ENCODE measurements at regions not wholly inside any gene's neighbourhood (a gene's known extent, or its start where the extent isn't known, plus 50 kb on each side); places are given as distances from the start of the nearest gene placed in this dataset.
"Not testable (repeated sequence)": the region's sequence is repeated elsewhere in the genome, so short reads cannot be mapped to it uniquely, and the experiment has no call there.

GRCh38 chr17:54339731-54340130 is 517.0 kb downstream of the KIF2B start:
- ATAC-seq: no peak

DNA sequence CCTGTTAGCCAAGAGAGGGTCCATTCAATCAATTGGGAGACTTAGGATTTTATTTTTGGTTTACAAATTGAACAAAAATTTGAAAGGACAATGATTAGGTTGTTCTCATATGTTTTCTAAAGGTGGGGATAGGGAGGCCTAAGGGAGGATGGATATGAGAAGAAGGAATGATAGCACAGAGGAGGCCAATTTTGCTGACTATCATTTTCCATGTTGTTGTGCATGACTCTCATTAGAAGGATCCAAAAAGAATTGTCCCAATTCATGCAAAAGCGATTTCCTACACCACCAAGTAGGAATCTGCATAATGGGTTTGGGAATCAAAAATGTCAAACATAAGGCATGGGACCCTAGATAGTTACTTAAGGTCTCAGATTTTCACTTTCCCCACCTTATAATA is 524.8 kb downstream of the KIF2B start:
- ATAC-seq (no peak), DNase-seq (ENCODE audit: low spot score) (no peak)

More at GRCh38 chr17:54339731-54340130, 517.0 kb downstream of the KIF2B start:
- no peak for DNase-seq (ENCODE audit: low spot score)

DNA sequence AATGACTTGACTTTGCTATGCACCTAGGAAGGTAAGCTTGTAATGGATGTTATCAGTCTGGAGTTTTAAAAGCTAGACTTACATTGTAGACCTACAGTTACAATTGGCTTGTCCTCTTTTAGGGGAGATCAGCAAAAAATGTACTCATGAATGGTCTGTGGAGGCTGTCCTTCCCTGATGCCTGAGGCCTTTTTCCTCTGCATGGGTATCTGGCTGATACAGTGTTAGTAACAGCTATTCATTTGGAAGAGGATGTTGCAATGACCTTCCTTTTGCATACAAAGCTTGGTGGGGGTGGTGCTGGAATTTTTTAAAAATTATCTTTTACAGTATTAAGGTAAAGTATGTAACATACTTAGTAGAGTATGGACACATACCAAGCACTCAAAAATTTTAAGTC is 525.5 kb downstream of the KIF2B start:
- ATAC-seq (no peak), DNase-seq (ENCODE audit: low spot score) (no peak)

DNA sequence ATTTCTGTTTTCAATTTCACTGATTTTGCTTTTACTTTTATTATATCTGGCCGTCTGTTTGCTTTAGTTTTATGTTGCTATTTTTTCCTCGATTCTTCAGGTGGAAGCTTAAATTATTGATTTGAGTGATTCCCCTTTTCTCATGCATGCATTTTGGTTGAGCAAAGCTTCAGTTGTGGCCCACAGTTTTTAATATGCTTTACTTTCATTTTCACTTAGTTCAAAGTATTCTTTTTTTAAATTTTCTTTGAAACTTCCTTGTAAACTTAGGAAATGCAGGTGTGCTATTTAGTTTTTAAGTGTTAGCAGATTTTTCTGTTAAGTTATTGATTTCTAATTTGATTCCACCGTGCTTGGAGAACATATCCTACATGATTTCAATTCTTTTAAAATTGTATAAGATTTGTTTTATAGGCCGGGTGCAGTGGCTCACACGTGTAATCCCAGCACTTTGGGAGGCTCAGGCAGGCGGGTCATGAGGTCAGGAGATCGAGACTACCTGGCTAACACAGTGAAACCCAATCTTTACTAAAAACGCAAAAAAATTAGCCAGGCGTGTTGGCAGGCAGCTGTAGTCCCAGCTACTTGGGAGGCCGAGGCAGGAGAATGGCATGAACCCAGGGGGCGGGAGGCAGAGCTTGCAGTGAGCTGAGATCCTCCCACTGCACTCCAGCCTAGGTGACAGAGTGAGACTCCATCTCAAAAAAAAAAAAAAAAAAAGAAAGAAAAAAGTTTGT is 531.2 kb downstream of the KIF2B start:
- no peak for ATAC-seq

DNA sequence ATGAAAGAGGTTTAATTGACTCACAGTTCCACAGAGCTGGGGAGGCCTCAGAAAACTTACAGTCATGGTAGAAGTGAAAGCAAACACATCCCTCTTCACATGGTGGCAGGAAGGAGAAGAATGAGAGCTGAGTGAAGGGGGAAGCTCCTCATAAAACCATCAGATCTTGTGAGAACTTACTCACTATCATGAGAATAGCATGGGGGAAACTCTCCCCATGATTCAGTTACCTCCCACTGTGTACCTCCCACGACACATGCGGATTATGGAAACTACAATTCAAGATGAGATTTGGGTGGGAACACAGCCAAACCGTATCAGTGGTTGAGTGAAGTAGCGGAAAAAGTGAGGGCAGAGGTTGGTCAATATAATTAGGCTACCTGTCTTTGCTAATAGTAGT is 538.3 kb downstream of the KIF2B start:
- not testable (repeated sequence) for ATAC-seq; DNase-seq (ENCODE audit: low spot score)

More for the DNA sequence above, 531.2 kb downstream of the KIF2B start:
- DNase-seq (ENCODE audit: low spot score): no peak

GRCh38 chr17:54368906-54369305 is 531.7 kb upstream of the TOM1L1 start:
- ATAC-seq: no peak
- no peak for DNase-seq (ENCODE audit: low spot score)

- DNase-seq (ENCODE audit: low spot score): no peak
- ATAC-seq: no peak
Measured at GRCh38 chr17:54372069-54372749, 528.4 kb upstream of the TOM1L1 start.

DNA sequence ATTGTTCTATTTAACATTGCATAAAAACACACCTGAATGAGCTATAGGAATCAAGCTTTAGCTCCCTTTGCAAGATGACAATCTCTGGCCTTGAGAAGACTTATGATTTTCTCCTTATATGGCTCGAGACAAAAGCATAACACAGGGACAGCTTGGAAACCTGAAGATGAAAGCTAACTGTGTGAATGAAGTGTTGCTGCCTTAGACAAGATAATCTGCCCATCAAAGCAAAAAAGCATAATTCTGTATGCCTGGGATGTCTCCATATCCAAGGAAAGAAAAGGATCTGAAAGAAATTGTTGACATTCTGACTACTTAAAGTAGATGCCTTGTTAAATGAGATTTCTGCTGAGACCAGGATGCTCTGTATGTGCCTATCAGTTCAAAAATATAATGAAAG is 526.7 kb upstream of the TOM1L1 start:
- ATAC-seq (no peak), DNase-seq (ENCODE audit: low spot score) (no peak)

DNA sequence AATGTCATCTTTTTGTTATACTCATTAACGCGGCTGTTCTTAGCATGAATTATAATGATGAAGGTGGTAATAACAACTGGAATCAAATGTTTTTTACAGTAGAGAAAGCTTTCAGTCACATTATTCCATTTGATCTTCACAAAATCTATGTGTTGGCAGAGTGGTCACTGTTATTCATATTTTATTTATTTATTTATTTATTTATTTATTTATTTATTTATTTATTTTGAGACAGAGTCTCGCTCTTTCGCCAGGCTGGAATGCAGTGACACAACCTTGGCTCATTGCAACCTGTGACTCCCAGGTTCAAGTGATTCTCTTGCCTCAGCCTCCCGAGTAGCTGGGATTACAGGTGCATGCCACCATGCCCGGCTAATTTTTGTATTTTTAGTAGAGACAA is 524.2 kb upstream of the TOM1L1 start:
- not testable (repeated sequence) for ATAC-seq; DNase-seq (ENCODE audit: low spot score)

DNA sequence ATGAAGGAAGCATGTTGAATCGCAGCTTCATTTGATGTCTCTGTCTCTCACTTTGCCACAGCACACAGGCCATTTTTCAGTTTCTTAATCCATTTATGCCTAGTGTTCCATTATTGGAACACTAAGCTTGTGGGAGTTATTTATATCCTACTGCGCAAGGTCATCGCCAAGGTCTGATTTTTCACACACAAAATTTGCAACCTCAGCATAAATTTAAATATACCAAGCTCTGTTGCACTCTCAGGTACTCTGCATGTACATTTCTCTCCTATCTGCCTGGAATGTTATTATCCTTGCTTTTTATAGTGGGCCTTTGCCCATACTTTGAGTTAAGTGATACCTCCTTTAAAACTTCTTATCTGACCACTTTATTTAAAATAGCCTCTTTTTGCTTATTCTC is 519.2 kb upstream of the TOM1L1 start:
- DNase-seq (ENCODE audit: low spot score) (no peak), ATAC-seq (no peak)

DNA sequence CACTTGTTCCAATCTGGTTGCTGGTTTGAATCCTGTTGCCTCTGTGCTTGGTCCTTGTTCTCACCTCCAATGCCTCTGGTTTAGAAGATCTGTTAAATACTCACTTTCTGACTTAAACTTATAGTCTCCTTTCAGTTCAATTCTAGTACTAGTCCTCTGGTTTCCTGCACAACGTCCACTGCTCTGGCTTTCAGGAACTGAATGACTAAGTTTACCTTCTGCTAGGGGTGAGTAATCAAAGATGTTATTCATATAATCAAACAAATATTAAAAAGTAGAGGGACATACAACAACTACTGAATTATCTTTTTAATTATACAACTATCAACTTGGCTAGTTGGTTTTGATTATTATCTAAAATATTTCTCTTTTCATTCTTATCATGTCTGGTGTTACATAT is 496.4 kb upstream of the TOM1L1 start:
- DNase-seq (ENCODE audit: low spot score) (no peak), ATAC-seq (no peak)

DNA sequence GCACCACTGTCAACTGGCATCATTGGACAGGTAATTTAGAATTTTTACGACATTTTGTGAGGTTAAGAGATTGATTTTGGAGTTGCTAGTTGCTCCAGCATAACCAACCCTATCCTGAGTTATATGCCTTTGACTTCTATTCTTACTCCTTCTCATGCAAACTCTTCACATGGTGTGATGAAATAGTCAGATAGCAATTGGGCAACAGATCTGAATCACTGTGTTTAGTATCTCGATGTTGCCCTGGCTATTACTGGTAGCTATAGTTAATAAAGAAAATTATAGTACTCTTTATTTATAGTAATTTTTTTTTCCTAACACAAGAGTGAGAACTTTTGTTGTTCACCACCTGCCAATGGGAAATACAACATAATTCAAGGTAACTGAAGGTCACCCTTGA is 494.8 kb upstream of the TOM1L1 start:
- ATAC-seq: no peak
- DNase-seq (ENCODE audit: low spot score): no peak

DNA sequence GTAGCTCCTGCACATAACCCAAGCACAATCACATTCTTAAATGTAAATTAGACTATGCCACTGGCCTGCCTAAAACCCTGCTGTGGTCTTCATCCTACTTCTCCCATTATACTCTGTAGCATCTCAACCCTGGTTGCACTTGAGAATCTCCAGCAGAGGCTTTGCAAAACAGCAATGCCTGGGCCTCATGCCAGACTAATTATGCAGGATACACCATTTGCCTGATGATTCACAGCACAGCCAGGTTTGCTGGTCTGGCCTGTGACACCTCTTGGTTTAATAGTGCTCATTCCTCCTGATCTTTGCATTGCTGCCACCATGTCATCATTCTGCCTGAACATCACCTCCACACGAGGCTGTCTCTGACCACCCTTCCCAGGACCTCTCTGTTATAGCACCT is 491.9 kb upstream of the TOM1L1 start:
- DNase-seq (ENCODE audit: low spot score) (no peak), ATAC-seq (no peak)

GRCh38 chr17:54418467-54418866 is 482.2 kb upstream of the TOM1L1 start:
- no peak for ATAC-seq
- no peak for DNase-seq (ENCODE audit: low spot score)

DNA sequence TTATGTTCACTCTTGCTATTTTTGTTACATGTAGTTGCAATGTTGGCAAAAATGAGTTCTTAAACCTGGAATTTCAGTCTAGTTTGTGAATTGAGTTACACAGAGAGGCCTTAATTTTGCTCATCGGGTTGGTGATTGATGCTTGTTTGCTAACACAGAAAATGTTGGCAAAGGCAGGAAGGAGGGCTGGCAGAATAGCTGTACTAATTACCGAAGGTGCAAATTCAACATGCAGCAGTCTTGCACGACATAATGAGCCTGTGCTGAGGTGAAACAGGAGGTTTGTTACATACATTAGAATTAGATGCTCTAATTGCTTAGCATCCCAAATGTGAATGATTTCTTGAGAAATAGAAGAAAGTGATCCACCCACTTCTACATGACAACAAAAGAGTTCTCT is 475.0 kb upstream of the TOM1L1 start:
- no peak for ATAC-seq
- no peak for DNase-seq (ENCODE audit: low spot score)

- peak; percentile 53 for ATAC-seq
- no peak for DNase-seq (ENCODE audit: low spot score)
Measured at GRCh38 chr17:54426296-54426886, 474.3 kb upstream of the TOM1L1 start.

- ATAC-seq: no peak
- DNase-seq (ENCODE audit: low spot score): no peak
Measured at GRCh38 chr17:54435966-54436365, 464.7 kb upstream of the TOM1L1 start.

DNA sequence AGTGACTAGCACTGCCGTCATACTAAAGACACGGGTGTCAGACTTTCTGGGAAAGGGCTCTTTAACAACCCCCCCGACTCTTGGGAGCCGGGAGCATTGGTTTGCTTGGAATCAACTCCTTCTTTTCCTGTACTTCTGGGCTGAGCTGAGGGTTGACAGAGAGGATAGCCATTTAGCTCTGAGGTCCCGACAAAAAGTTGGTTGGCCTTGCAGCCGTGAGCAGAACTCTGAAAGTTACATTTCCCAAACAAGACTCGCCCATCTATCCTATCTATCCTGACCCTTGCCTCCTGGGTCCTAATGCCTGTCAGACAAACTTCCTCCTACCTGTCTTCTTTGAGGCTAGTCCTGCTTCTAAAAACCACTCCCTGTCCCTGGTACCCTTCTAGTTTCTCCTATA is 460.8 kb upstream of the TOM1L1 start:
- ATAC-seq (no peak), DNase-seq (ENCODE audit: low spot score) (no peak)

DNA sequence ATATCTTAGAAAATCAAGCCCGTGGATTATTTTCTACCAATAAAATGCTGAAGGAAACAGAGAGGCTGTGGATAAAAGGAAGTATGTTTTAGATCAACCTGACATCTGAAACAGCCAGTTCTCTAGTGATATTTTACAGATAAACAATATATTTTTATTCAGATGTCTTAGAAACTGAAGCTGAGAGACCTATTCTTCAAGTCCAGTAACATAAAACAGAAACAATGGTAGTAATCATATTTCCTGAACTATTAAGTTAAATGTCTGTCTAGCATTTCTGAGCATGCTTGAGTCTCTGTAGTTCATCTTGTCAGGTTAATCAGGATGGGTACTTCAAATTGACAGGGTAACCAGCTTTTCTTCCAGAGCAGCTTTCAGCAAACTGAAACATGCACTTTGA is 449.6 kb upstream of the TOM1L1 start:
- no peak for DNase-seq (ENCODE audit: low spot score)
- no peak for ATAC-seq

- no peak for DNase-seq (ENCODE audit: low spot score)
- ATAC-seq: no peak
Measured at GRCh38 chr17:54452666-54453348, 447.8 kb upstream of the TOM1L1 start.

DNA sequence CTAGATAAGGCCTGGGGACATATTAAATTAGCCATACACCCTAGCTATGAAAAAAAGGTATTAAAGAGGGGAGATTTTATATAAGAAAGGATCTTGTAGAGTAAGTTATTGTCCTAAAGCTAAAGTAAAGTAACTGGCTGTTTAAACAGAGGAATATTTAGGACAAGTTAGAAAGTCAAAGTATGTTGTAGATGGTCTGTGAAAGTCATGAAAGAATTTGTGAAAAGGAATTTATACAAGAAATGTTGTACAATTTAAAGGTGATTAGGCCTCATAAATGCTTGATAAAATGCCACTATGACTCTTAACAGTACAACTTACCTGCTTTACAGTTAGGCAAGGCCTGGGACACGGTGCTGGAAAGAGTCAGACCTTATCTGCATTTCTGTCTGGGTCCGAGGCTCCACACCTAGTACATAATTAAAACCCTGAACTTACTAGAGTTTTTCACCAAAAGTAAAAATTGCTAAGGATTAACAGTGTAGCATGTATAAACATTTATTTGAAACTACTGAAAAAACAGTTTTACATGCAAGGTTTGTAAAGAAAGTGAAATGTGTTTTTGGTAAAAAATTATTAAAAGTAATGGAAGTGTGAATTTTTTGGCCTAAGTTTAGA is 445.3 kb upstream of the TOM1L1 start:
- no peak for ATAC-seq
- no peak for DNase-seq (ENCODE audit: low spot score)

Measured in left lobe of liver (tissue), 2 donors.